ENCODE measurements at regions not wholly inside any gene's neighbourhood (a gene's known extent, or its start where the extent isn't known, plus 50 kb on each side); places are given as distances from the start of the nearest gene placed in this dataset.

DNA sequence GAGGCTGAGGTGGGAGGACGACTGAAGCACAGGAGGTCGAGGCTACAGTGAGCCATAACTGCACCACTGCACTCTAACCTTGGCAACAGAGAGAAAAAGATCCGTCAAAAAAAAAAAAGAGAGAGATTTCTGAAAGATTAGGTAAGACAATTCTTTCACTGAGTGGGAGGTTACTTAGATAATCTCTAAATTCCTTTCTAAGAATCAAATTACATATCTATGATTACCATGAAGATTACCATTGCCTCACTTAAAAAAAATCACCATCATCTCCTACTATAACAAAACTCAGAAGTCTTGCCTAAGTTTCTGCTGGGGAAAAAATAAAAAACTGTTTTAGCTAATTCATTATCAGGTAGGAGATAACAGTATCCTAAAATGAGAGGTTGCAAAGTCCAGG lies 366.7 kb downstream of the DUSP6 start:
- Histone ChIP-seq H4K20me1 (ENCODE audit: insufficient read depth) (no peaks in the 10 kb centered on the region), H3K9ac (no peak overlapping the region), H3K4me3 (ENCODE audit: low read depth in 2 of 2, low read length in 1 of 2) (no peak overlapping the region), H3K4me2 (no peak overlapping the region), H3F3A (replicated peaks; ENCODE audit: insufficient read depth) (no peaks in the 10 kb centered on the region), H2AFZ (ENCODE audit: low read depth) (no peak overlapping the region), H3K27ac (ENCODE audit: low read depth in 2 of 2, low read length in 1 of 2) (no peak overlapping the region), H3K27me3 (ENCODE audit: insufficient read depth) (no peaks in the 10 kb centered on the region), H3K36me3 (replicated peaks in 1 of 2; ENCODE audit: control insufficient read depth in 1 of 2, insufficient read depth in 2 of 2, low read length in 1 of 2) (no peaks in the 10 kb centered on the region), H3K4me1 (ENCODE audit: control insufficient read depth in 1 of 2, insufficient read depth in 2 of 2, low read depth in 1 of 2, low read length in 1 of 2) (peaks cover 0 to 9% of the 10 kb centered on the region in 2 experiments; a peak in 1 of 4 replicates), H3K79me2 (ENCODE audit: insufficient read depth) (no peaks in the 10 kb centered on the region), H3K9me3 (no peaks in the 10 kb centered on the region), H3K9me2 (no peaks in the 10 kb centered on the region)
- POLR2A ChIA-PET = no interaction called here
- 56% methylated on average over 3 of the region's 3 CpGs for WGBS (ENCODE audit: low lambda C conversion rate)
- CTCF ChIA-PET = interaction anchor here (1.8 kb wide), 1 partner anchor 8 kb away, joined by 6 read pairs; no protein-coding TSS in a partner anchor
- TF ChIP-seq MAX (IDR thresholded peaks at IDR 0.05; ENCODE audit: low read depth) = no peak
- 0 out of 4 replicates have a peak, but pooled peaks of 1 of the 2 experiments have one; percentile 19 for TF ChIP-seq EP300 (IDR thresholded peaks at IDR 0.05; ENCODE audit: borderline replicate concordance in 1 of 2, low read depth in 1 of 2, low read length in 1 of 2)
- no peak for DNase-seq

GRCh38 chr12:88985011-88985410 lies 367.3 kb downstream of the DUSP6 start:
- peaks cover 0 to 9% of the 10 kb centered on the region in 2 experiments; a peak in 1 of 4 replicates for H3K4me1 ChIP-seq (ENCODE audit: control insufficient read depth in 1 of 2, insufficient read depth in 2 of 2, low read depth in 1 of 2, low read length in 1 of 2)
- POLR2A ChIA-PET = no interaction called here
- H3K36me3 ChIP-seq (replicated peaks in 1 of 2; ENCODE audit: control insufficient read depth in 1 of 2, insufficient read depth in 2 of 2, low read length in 1 of 2) = no peaks in the 10 kb centered on the region
- no peak overlapping the region for H3K4me3 ChIP-seq (ENCODE audit: low read depth in 2 of 2, low read length in 1 of 2)
- no peak overlapping the region for H2AFZ ChIP-seq (ENCODE audit: low read depth)
- no peaks in the 10 kb centered on the region for H4K20me1 ChIP-seq (ENCODE audit: insufficient read depth)
- H3K27me3 ChIP-seq (ENCODE audit: insufficient read depth) = no peaks in the 10 kb centered on the region
- TF ChIP-seq ELF1 (IDR thresholded peaks at IDR 0.05) (no peak), EZH2phosphoT487 (IDR thresholded peaks at IDR 0.05; ENCODE audit: borderline replicate concordance, low read depth) (no peak), FOXM1 (IDR thresholded peaks at IDR 0.05; ENCODE audit: low read depth) (no peak), YY1 (IDR thresholded peaks at IDR 0.05; ENCODE audit: low read depth) (no peak), TEAD4 (IDR thresholded peaks at IDR 0.05; ENCODE audit: borderline replicate concordance, insufficient read depth) (no peak), RCOR1 (IDR thresholded peaks at IDR 0.05; ENCODE audit: low read length) (no peak), POLR2AphosphoS5 (IDR thresholded peaks at IDR 0.05; ENCODE audit: low read depth, low read length) (no peak), NFIC (IDR thresholded peaks at IDR 0.05; ENCODE audit: borderline replicate concordance) (no peak), GABPA (IDR thresholded peaks at IDR 0.05; ENCODE audit: low read depth) (no peak), FOSL2 (IDR thresholded peaks at IDR 0.05; ENCODE audit: borderline replicate concordance, low read depth) (no peak), CTCF (IDR thresholded peaks at IDR 0.05) (no peak), TCF12 (IDR thresholded peaks at IDR 0.05) (no peak), CHD2 (IDR thresholded peaks at IDR 0.05; ENCODE audit: low read length, partially characterized antibody) (no peak), MAX (IDR thresholded peaks at IDR 0.05; ENCODE audit: low read depth) (no peak), RXRA (IDR thresholded peaks at IDR 0.05; ENCODE audit: borderline replicate concordance, low read depth) (no peak), ZBTB33 (IDR thresholded peaks at IDR 0.05; ENCODE audit: borderline replicate concordance, low read depth) (no peak), FOXJ3 (CRISPR knock-in tag; IDR thresholded peaks at IDR 0.05) (no peak), MXI1 (IDR thresholded peaks at IDR 0.05; ENCODE audit: low read depth, low read length) (no peak), TAF1 (IDR thresholded peaks at IDR 0.05; ENCODE audit: borderline replicate concordance, low read depth, low read length) (no peak)
- TF ChIP-seq, protein P1, sequence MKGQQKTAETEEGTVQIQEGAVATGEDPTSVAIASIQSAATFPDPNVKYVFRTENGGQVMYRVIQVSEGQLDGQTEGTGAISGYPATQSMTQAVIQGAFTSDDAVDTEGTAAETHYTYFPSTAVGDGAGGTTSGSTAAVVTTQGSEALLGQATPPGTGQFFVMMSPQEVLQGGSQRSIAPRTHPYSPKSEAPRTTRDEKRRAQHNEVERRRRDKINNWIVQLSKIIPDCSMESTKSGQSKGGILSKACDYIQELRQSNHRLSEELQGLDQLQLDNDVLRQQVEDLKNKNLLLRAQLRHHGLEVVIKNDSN (IDR thresholded peaks at IDR 0.05; ENCODE audit: borderline replicate concordance, low read depth) = no peak
- no peak overlapping the region for H3K27ac ChIP-seq (ENCODE audit: low read depth in 2 of 2, low read length in 1 of 2)
- H3K9me2 ChIP-seq = no peaks in the 10 kb centered on the region
- H3K9ac ChIP-seq = no peak overlapping the region
- no peaks in the 10 kb centered on the region for H3K79me2 ChIP-seq (ENCODE audit: insufficient read depth)
- H3F3A ChIP-seq (replicated peaks; ENCODE audit: insufficient read depth) = no peaks in the 10 kb centered on the region
- DNase-seq = no peak
- no peak overlapping the region for H3K4me2 ChIP-seq
- CTCF ChIA-PET = interaction anchor here (1.8 kb wide), 1 partner anchor 9 kb away, joined by 6 read pairs; no protein-coding TSS in a partner anchor
- no peaks in the 10 kb centered on the region for H3K9me3 ChIP-seq
- WGBS (ENCODE audit: low lambda C conversion rate) = 90% methylated on average over 3 of the region's 3 CpGs
